ENCODE measurements at regions not wholly inside any gene's neighbourhood (a gene's known extent, or its start where the extent isn't known, plus 50 kb on each side); places are given as distances from the start of the nearest gene placed in this dataset.

GRCh38 chr6:110537208-110538123, 61.1 kb upstream of the SLC22A16 start (continued):
- no peak for TF ChIP-seq ETV6 (IDR thresholded peaks at IDR 0.05; ENCODE audit: borderline replicate concordance in 1 of 2, low read depth in 2 of 2, low read length in 1 of 2)
- TF ChIP-seq ETV6 (CRISPR knock-in tag; IDR thresholded peaks at IDR 0.05; ENCODE audit: borderline replicate concordance) = no peak
- TF ChIP-seq NFIX (CRISPR knock-in tag; IDR thresholded peaks at IDR 0.05; ENCODE audit: low read depth) = no peak
- no peak for TF ChIP-seq SIRT6 (IDR thresholded peaks at IDR 0.05; ENCODE audit: low read depth, low read length)
- TF ChIP-seq E4F1 (CRISPR knock-in tag; IDR thresholded peaks at IDR 0.05; ENCODE audit: borderline replicate concordance) = no peak
- no peak for TF ChIP-seq RERE (CRISPR knock-in tag; IDR thresholded peaks at IDR 0.05; ENCODE audit: borderline replicate concordance)
- TF ChIP-seq TAF7 (tag; IDR thresholded peaks at IDR 0.05) = no peak
- TF ChIP-seq ZNF586 (CRISPR knock-in tag; conservative IDR thresholded peaks at IDR 0.05) = no peak
- no peak for TF ChIP-seq MED1 (CRISPR knock-in tag; IDR thresholded peaks at IDR 0.05; ENCODE audit: borderline replicate concordance)
- peak; percentile 64; the same call in 1 of the 2 replicates for TF ChIP-seq SMARCA4 (IDR thresholded peaks at IDR 0.05)
- no peak for TF ChIP-seq MECOM (CRISPR knock-in tag; IDR thresholded peaks at IDR 0.05)
- no peak for TF ChIP-seq NR0B1 (IDR thresholded peaks at IDR 0.05; ENCODE audit: partially characterized antibody)
- TF ChIP-seq HCFC1 (IDR thresholded peaks at IDR 0.05; ENCODE audit: low read depth, low read length) = no peak
- no peak for TF ChIP-seq ZKSCAN3 (CRISPR knock-in tag; IDR thresholded peaks at IDR 0.05)
- TF ChIP-seq ZNF639 (CRISPR knock-in tag; conservative IDR thresholded peaks at IDR 0.05 in 1 of 2, IDR thresholded peaks at IDR 0.05 in 1 of 2) = no peak
- TF ChIP-seq ZNF217 (CRISPR knock-in tag; IDR thresholded peaks at IDR 0.05) = no peak
- TF ChIP-seq CHD2 (IDR thresholded peaks at IDR 0.05; ENCODE audit: low read depth, low read length) = no peak

Data from K562 (cell line).